GM21717 (cell line): ENCODE measurements at regions not wholly inside any gene's neighbourhood (a gene's known extent, or its start where the extent isn't known, plus 50 kb on each side); places are given as distances from the start of the nearest gene placed in this dataset.

Source experiments
- ATAC-seq: cut with Tn5 transposase; IDR thresholded peaks from one replicate; pipeline ENCODE4 v1.9.1; 2021; ENCODE audit warnings: mild to moderate bottlenecking, moderate library complexity; ENCODE audit not compliant: unreplicated experiment

DNA sequence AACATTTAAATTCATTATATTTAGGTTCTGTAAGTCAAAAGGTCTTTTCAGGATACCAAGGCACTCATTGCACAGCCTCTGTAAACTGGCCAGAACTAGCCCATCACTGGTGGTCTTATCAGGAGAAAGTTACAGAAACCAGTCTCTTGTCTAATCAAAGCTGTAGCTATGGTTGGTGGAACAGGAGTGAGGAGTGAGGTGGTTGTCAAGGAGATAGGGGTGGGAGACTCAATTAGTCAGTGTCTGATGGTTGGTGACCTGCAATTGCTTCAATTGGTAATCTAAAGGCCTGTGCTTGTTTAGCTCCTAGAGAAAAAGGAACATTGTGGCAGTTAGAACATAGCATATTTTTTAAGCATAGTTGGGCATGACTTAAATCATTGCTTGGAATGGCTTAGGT is 458.6 kb upstream of the CDH2 start:
- ATAC-seq: no peak

DNA sequence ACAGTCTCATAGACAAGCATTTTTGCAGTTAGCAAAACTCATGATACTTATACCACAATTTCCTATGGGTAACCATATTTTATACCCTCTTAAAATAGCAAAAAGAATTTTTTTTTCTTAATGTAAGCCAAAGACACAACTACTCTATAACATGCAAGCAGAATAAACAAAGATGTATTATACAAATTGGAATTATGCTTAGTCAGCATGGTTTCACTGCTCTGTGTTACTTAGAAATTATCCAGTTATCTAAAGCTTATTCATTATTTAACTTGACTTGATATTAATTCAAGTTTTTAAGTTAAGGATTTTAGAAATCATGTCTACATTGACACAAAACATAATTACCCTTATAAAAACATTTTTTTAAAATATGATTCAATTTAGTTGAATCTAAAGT is 449.8 kb upstream of the CDH2 start:
- no peak for ATAC-seq

DNA sequence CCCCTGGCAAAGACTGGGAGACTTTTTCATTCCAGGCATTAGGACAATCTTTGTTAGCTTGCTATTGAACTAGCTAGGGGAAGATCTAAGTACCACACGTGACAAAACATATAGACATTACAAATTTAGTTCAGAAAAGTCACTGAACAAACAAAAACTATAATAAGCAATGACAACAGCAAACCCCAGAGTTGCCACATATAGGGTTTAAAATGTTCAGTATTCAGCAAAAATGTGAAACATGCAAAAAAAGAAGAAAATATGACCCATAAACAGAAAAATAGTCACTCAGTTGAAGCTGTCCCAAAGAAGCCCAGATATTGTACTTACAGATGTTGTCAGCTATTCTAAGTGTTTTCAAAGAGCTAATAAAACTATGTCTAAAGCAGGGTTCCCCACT is 431.1 kb upstream of the CDH2 start:
- no peak for ATAC-seq

DNA sequence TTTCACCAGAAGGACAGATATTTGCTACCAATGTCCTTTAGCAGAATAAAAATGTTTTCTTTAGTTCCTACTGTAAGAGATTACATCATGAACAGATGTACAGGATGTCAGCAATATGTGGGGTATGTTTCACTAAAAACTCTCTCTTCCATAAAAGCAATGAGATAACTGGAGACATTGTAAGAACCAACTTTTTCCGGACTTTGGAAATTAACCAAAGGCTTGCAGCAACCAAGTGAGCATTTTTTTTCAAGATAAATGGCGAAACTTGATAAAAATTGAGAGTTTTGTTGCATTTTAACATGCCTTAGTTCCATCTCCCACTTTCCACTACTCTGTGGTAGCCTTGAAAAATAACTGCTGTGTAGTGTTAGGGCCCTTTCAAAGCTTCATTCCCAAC is 429.8 kb upstream of the CDH2 start:
- ATAC-seq: no peak

DNA sequence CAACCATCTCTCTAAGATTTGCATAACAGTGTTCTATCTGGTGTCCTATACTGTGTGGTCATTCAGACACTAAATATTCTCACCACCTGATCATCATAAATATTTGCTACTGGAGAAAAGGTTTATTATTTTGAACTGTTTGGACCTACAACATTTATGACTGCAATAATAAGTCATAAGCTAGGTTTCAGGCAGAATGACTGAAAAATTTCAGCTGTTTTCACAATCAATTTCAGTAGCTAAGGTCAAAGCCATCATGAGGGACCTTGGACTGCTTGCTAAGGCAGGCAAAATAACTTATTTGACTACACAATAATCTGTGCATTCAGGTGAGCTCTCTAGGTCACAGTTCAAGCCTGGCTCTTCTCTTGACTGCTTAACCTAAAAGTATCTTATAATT is 425.5 kb upstream of the CDH2 start:
- no peak for ATAC-seq

DNA sequence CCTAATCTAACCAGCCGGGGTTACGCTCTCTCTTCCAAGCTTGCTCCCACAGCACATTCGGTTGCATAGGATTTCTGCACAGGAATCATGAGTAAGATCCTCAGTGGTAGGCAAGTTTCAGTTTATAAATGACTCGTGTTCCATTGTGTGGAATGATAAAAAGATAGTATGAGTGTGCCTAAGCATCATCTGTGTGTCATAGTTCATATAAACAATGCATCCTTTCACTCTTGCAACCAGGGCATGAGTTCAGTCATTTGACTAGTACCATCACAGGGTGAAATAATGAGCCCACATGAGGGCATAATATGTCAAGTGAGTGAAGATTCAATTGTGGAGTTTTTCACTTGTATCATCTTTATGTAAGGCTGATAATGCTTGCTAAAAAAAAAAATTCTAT is 417.1 kb upstream of the CDH2 start:
- no peak for ATAC-seq

DNA sequence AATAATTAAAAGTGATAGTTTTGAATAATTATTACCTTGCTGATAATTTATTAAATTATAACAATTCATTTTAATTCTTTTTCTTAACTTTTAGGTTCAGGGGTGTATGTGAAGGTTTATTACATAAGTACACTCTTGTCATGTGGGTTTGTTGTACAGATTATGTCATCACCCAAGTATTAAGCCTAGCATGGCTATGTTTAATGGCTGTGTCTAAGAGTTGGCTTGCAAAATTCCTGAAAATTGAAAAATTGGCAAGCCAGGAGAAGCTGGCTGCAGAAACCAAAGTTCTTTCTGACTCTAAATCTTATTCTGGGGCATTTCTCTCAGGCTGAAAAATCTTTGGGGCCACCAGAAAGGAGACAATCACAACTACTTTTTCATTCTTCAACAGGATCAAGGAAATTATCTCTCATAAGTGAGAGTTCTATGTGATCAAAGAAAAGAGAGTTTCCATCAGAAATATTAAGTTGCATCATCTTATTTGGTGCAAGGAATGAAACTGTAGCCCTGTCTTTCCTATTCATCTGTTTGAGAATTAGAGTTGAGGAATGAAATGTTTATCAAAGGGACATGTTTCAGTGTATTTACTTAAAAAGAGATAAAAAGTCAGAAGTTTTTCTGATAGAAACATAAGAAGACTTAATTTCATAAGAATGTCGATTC is 412.1 kb upstream of the CDH2 start:
- ATAC-seq: no peak

DNA sequence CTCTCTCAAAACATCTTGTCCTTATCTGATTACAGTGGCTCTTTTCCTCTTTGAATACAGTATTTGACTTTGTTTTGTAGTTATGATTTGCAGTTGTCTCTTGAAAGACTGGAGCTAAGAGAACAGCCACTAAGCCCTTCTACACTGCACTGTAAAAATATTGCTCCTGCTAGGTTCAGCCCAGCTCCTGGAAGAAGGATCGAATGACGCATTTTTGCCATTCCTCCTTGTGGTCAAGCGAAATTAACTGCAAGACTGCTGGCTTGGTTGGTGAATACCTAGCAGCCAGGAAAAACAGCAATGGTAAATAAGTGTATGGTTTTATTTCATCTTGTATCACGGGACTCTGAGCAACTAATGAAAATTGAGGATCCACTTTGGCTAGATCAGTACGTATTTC is 407.8 kb upstream of the CDH2 start:
- ATAC-seq: no peak

DNA sequence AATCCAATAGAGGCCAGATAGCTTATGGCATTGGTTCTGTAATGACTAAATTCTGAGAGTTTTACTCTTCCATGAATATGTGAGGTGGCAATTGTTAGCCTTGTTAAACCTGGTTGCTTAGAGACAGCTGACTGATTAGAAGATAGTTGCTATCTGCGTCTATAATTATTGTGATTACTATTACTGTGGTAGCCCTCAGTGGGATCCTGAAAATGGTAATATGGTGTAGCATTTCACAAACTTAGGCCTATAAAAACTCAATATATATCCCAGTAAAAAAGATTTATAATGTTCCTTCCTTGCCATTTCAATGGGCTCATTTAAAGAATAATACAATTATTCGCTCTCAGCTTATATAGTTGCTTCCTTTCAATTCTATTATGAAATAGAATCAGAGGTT is 405.8 kb upstream of the CDH2 start:
- no peak for ATAC-seq

DNA sequence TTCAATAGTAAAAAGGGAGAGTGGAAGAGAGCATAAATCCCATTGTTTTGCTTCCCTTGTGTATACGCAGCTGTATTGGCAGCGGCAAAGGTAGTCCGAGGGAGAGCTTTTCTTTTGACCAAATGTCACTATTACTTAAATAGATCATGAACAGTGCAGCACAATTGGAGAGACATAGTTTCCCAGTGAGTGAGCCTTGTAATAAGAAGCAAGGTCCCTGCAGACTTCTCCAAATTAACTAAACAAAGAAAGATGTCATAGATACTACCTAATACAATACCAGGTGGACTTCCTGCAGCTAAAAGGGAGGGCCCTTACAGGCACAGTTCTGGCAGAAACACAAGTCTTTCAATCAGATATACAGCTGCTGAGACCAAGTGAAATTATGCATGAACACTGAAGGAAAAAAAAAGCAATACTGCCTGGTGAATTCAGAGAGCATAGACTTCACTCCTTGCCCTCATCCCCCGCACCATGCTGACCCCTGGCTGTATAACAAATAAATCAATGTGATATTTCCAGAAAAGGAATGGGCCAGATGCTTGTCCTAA is 404.7 kb upstream of the CDH2 start:
- ATAC-seq: no peak

DNA sequence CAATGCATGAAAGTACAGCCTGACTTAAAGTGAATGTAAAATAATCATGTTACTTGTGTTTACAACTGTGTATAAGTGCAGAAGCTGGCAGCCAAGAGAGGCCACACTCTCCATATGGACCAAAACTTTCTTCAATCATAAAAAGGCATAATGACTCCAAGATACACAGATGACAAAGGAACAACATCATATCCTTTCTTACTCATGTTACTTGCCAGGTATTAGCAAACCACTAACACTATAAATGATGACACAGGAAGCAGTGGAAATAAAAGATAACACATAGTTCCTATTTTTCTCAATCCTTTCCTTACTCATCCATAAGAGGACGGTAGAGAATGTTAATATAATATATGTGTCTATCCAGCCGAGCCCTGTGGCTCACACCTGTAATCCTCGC is 400.0 kb upstream of the CDH2 start:
- ATAC-seq: no peak

DNA sequence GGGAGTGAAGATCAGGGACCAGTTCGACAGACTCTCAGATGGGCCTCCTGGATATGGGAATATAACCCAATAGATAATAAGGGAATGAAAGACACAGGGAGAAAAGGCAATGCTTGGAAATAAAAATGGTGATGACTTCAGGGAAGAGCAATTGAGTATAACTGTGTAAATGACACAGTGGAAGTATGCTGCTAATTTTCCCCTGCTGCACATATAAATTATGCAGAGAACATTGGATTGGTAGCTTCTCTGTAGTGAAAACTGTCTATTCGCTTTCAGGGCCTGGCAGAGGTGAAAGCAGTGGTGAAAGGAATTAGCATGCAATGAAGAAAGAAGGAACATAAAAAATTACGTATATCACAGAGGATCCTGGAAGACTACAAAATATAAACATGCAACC is 398.2 kb upstream of the CDH2 start:
- no peak for ATAC-seq

DNA sequence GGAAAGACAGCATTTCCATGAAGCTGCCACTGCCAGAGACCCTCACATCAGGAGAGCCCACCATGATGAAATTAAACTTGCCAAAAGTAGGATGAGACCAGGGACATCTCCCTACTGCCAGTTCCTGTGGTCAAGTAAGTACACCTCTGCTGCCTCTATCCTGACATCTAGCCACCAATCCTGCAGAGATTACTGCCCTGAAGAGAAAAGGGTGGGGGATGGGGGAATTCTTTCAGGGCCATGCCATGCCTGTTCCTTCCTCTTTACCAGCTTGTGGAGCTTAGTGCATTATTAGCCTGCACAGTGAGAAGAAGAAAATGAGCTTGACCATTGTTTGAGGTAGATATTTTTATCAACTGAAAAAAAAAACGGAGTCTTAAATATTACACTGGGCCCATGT is 397.2 kb upstream of the CDH2 start:
- ATAC-seq: no peak

DNA sequence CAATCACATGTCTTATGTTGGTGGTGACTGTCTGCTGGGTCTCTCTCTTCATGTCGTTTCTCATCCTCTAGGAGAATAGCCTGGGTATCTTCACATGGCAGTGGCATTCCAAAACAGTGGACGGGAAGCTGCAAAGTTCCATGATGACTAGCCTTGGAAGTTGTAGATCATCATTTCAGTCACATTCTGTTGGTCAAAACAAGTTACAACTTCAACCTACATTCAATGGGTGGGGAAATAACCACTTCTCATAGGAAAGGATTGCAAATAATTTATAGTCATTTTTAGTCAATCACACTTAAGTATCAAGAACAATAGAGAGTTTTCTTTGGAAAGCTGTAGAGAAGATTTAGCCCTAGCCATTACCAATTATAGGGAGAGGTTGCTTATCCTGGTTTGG is 395.0 kb upstream of the CDH2 start:
- ATAC-seq: no peak

DNA sequence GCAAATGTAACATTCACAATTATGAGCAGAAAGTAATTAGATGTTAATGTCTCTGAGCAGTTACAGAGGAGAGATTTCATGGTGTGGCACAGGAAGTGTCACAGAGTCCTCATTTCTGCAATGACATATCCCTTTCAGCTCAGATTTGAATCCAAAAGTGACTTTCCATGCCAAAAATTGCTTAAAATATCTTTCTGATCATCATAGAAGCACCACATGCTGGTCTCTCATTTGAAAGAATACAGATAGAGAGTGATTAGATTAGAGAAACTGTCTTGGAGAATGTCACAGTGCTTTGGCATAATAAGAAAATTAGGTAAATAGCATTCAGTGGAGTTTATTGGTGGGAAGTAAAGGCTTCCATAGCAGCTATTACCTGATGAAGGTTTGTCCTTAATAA is 383.4 kb upstream of the CDH2 start:
- no peak for ATAC-seq

DNA sequence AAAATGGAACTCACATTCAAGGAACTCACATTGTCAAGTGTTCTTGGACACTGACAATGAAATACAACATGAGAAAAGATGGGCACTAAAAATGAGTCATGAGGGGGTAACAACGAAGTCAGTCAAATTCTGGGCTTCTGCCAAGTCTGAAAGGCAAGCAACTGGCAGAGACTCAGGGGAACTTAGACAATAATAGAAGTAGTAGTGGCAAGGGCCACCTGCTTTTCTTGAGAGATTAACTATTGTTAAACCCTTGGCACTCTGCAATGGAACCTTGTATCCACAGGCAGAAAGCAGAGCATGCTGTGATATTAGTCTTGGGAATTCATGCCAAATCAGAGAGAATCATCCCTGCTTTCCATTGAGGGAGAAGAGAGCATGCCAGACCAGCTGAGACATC is 382.6 kb upstream of the CDH2 start:
- no peak for ATAC-seq

DNA sequence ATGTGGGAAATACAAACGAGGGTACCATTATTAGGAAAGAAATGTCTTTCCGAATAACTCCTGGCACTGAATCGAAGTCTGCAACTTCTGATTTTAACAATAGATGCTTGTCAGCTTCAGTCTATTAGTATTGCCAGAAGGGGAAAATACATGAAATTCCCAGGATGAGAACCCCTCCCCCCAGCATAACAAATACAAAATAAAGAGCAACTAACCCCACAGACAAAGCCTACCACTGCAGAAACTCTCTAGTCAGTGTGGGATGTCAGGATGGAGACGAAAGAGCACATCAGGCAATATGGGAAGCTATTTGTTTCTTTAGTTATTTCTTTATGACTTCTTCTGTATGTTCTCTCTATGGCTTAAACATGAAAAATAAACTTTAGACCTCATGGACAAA is 365.0 kb upstream of the CDH2 start:
- no peak for ATAC-seq

DNA sequence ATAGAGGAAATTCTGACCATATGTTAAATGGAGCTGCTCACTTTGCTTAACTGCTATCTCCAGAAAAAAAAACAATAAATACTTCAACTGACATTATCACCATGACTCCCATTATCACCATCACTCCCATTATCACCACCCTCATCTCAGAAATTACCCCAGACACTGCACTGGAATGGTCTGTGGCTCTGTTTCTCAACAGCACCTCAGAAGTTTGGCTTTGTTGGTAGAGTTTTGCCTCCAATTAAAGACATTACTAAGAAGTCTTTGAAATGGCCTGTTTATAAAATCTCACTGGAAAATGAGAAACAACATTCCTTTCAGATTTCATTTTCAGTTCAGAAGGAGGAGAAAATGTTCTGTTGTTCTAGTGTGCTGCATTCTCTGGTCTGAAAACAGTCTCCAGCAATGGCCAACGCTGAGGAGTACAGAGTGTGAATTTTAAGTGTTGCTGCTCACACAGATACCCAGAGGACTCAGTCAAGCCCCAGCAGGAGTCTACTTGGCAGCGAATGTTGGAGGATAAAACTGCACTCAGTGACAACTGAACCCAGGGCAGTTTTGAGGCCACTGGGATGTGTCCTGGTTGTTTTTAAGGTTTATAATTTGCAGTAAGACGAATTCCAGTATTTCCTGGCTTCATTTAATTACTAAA is 364.5 kb upstream of the CDH2 start:
- ATAC-seq: no peak

DNA sequence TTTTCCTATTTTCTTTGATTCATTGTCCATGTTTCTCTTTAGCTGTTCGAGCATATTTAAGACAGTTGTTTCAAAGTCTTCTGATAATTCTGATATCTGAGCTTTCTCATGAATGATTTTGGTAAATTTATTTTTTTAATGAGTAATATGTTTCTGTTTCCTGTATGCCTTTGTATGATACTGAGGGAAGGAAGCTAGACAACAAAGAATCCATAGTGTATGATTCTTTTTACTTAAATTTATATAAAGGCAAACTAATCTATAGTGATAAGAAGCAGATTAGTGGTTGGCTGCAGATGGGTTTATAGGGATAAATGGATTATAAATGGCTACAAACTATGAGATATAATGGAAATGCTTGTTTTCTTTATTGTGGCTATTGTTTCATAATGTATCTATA is 352.7 kb upstream of the CDH2 start:
- ATAC-seq: no peak

DNA sequence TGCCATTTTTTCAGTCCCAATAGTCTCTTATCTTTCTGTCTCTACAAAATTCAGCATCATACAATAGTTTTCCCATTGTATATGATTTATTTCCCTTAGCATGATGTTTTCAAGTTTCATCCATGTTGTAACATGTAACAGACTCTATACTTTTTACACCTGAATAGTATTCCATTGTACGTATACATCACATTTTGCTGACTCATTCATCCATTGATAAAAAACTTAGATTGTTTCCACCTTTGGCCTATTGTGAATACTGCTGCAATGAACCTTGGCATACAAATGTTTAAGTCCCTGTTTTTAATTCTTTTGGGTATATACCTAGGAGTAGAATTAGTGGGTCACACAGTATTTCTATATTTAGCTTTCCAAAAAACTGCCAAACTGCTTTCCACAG is 349.3 kb upstream of the CDH2 start:
- ATAC-seq: no peak

DNA sequence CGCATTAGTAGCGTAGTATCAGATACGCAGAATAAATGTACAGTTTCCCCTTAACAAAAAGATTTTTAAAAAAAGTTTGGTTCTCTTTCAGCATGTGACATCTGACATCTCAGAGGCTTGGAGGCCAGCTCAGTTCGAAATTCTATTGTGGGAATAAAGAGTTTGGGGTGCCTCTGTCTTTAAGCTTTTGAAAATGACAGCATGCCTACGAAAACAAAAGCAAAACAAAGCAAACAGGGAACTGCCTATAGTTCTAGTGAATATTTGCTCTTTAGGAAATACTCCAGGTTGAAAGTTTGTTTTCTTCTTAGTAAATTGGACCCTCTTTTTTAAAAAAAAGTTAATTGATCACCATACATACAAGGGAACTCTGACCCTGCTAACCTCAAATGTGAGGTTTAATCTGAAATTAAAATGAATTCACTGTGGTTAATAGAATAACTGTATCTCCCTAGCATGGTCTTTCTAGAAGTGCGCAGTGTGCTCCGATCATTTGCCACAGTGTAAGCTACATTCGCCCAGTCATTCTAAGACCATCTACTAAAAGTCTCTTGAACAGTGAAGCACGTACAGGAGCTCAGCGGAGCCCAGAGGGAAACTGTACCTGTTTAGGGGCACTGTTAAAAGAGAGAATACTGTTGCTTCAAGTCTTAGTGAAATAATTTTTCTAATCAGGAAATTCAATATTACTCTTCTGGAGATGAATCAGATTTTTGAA is 347.0 kb upstream of the CDH2 start:
- no peak for ATAC-seq

DNA sequence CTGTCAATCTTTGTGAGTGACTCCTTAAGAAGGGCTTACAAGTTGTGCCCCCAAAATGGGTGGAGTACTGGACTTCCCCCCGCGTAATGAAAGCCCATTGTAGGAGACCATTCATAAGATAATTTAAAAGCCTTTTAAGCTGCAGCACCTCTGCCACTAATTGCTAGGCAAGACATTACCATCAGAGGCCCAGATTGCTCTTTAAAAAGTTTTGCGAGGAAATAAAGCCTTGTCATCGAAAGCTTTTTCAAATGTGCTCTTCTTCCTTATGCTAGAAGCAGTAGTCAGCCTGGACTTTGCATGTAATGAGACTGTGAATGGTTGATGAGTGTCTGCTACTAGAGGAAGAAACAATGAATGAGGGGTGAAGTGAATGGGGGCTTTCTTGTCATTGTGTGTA is 345.3 kb upstream of the CDH2 start:
- no peak for ATAC-seq
